Upper lobe of right lung (tissue), 1 donor: ENCODE measurements at regions not wholly inside any gene's neighbourhood (a gene's known extent, or its start where the extent isn't known, plus 50 kb on each side); places are given as distances from the start of the nearest gene placed in this dataset.

ENCODE experiments used
- ATAC-seq: fragments of 200-7000 bp; cut with Tn5 transposase; one replicate; pipeline ENCODE4 v1.9.1; 2020; ENCODE audit warnings: mild to moderate bottlenecking, moderate library complexity
- DNase-seq: peaks from one replicate; pipeline ENCODE4 v3.0.0-alpha.2; 2020
- H3K27ac ChIP-seq: fragments of 200-600 bp; one replicate; pipeline ENCODE4 v1.8.0; 2022
- H3K27me3 ChIP-seq: fragments of 200-600 bp; one replicate; pipeline ENCODE4 v1.8.0; 2022; ENCODE audit warnings: mild to moderate bottlenecking
- H3K36me3 ChIP-seq: fragments of 200-600 bp; one replicate; pipeline ENCODE4 v1.8.0; 2022
- H3K4me1 ChIP-seq: fragments of 200-600 bp; one replicate; pipeline ENCODE4 v1.8.0; 2022
- H3K4me3 ChIP-seq: fragments of 200-600 bp; one replicate; pipeline ENCODE4 v1.8.0; 2022; ENCODE audit warnings: mild to moderate bottlenecking
- H3K9me3 ChIP-seq: fragments of 200-600 bp; one replicate; pipeline ENCODE4 v1.8.0; 2022
- intact Hi-C: fragments of 100-400 bp; cut with DNase I; formaldehyde crosslinking; loops from one replicate; pipeline ENCODE4 v1.11.0; 2022
- TF ChIP-seq, protein P1 (sequence below): fragments of 200-600 bp; IDR thresholded peaks from one replicate; pipeline ENCODE4 v1.8.0; 2022; ENCODE audit warnings: antibody characterized with exemption
- donor health status: DM: no; HTN: yes; CAD: no; lungs with severe emphysema.

GRCh38 chr22:48563118-48563965 lies 1264.3 kb downstream of the BRD1 start:
- no peak overlapping the region for H3K27ac ChIP-seq
- DNase-seq = no peak
- no peaks in the 10 kb centered on the region for H3K36me3 ChIP-seq
- intact Hi-C loops = no loop called here
- H3K4me3 ChIP-seq = no peak overlapping the region
- H3K4me1 ChIP-seq = no peaks in the 10 kb centered on the region
- H3K9me3 ChIP-seq = no peaks in the 10 kb centered on the region
- ATAC-seq = no peak
- H3K27me3 ChIP-seq = no peaks in the 10 kb centered on the region
- TF ChIP-seq, protein P1, sequence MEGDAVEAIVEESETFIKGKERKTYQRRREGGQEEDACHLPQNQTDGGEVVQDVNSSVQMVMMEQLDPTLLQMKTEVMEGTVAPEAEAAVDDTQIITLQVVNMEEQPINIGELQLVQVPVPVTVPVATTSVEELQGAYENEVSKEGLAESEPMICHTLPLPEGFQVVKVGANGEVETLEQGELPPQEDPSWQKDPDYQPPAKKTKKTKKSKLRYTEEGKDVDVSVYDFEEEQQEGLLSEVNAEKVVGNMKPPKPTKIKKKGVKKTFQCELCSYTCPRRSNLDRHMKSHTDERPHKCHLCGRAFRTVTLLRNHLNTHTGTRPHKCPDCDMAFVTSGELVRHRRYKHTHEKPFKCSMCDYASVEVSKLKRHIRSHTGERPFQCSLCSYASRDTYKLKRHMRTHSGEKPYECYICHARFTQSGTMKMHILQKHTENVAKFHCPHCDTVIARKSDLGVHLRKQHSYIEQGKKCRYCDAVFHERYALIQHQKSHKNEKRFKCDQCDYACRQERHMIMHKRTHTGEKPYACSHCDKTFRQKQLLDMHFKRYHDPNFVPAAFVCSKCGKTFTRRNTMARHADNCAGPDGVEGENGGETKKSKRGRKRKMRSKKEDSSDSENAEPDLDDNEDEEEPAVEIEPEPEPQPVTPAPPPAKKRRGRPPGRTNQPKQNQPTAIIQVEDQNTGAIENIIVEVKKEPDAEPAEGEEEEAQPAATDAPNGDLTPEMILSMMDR = no peak

GRCh38 chr22:48561676-48562075 lies 1266.0 kb downstream of the BRD1 start:
- Histone ChIP-seq H3K27ac (no peak overlapping the region), H3K36me3 (no peaks in the 10 kb centered on the region), H3K4me3 (no peak overlapping the region), H3K4me1 (no peaks in the 10 kb centered on the region), H3K9me3 (no peaks in the 10 kb centered on the region), H3K27me3 (no peaks in the 10 kb centered on the region)
- no peak for ATAC-seq
- intact Hi-C loops = no loop called here
- TF ChIP-seq, protein P1 = no peak
- DNase-seq = no peak

DNA sequence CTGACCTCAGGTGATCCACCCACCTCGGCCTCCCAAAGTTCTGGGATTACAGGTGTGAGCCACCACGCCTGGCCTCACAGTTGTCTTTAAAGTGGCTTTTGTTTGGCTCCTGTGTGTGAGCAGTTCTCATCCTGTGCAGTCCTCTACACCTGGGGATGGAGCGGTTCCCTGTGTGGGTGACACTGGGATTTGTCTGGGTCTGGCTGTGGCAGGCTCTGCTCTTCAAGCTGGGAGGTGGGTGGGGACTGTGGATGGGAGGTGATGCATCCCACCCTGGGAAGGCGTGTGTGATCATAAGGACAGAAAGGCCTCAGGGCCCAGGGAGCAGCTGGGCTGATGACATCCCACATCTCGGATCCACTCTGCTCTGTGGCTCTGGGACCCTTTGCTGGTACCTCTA lies 1266.8 kb downstream of the BRD1 start:
- no peaks in the 10 kb centered on the region for H3K9me3 ChIP-seq
- no peak for DNase-seq
- no peak overlapping the region for H3K4me3 ChIP-seq
- H3K27ac ChIP-seq = no peak overlapping the region
- ATAC-seq = no peak
- intact Hi-C loops = no loop called here
- TF ChIP-seq, protein P1 = no peak
- no peaks in the 10 kb centered on the region for H3K27me3 ChIP-seq
- no peaks in the 10 kb centered on the region for H3K4me1 ChIP-seq
- no peaks in the 10 kb centered on the region for H3K36me3 ChIP-seq

GRCh38 chr22:48560389-48560751 lies 1267.3 kb downstream of the BRD1 start:
- TF ChIP-seq, protein P1 = no peak
- ATAC-seq (no peak), DNase-seq (no peak)
- no peak overlapping the region for H3K4me3 ChIP-seq
- H3K27ac ChIP-seq = no peak overlapping the region
- H3K27me3 ChIP-seq = no peaks in the 10 kb centered on the region
- no peaks in the 10 kb centered on the region for H3K9me3 ChIP-seq
- intact Hi-C loops = no loop called here
- no peaks in the 10 kb centered on the region for H3K4me1 ChIP-seq
- H3K36me3 ChIP-seq = no peaks in the 10 kb centered on the region

DNA sequence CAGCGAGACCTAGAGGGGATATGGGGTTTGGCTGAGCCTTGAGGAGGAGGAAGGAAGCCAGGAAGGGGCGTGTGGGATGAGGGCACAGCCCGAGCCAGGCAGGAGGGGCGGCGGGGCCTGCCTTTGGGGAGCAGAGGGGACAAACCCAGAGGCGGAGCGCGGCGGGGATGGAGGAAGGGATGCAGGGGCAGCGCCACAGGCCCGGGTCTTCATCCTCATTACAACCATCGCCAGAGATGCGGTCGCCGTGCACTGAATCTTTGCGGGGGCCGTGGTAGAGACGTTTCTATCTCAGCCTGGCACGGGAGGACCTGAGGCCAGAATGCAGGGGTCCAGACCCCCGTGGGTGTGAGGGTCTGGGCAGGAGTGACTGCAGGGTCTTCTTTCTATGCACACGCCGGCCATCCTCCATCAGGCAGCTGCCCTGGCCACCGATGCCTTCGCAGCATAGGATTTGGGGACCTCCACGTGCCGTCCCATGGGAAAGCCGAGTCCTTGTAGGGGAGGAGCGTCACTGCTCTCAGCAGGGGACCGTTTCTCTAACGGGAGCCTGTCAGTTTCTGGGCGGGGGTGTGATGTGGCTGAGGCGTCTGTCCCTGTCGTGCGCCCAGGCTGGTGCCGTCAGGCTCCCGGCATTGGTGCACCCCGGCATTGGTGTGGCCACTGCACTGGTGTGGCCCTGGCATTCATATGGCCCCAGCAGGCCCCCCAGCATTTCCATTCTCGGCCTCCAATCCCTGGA lies 1267.9 kb downstream of the BRD1 start:
- DNase-seq = no peak
- Histone ChIP-seq H3K4me3 (no peak overlapping the region), H3K36me3 (no peaks in the 10 kb centered on the region), H3K27ac (no peak overlapping the region), H3K4me1 (no peaks in the 10 kb centered on the region), H3K9me3 (no peaks in the 10 kb centered on the region), H3K27me3 (no peaks in the 10 kb centered on the region)
- TF ChIP-seq, protein P1 = no peak
- ATAC-seq = no peak
- intact Hi-C loops = no loop called here
